Amniotic stem cell (primary cell): ENCODE measurements at regions not wholly inside any gene's neighbourhood (a gene's known extent, or its start where the extent isn't known, plus 50 kb on each side); places are given as distances from the start of the nearest gene placed in this dataset.

ENCODE experiments used
- DNase-seq: peaks from one replicate; lab custom pipeline; 2025; lab: John Stamatoyannopoulos, UW

- DNase-seq = no peak
Observed at GRCh38 chr10:30256084-30256483, 93.0 kb downstream of the MTPAP start.

- DNase-seq = no peak
Observed at GRCh38 chr10:30254926-30255325, 94.2 kb downstream of the MTPAP start.

GRCh38 chr10:30248728-30249127 lies 100.3 kb downstream of the MTPAP start:
- no peak for DNase-seq

DNA sequence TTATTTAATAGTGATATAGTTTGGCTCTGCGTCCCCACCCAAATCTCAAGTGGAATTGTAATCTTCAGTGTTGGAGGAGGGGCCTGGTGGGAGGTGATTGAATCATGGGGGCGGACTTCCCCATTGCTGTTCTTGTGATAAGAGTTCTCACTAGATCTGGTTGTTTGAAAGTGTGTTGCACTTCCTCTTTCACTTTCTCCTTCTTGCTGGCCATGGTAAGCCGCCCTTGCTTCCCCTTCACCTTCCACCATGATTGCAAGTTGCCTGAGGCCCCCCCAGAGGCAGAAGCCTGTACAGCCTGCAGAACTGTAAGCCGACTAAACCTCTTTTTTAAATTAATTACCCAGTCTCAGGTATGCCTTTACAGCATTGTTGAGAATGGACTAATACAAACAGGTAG lies 101.4 kb downstream of the MTPAP start:
- no peak for DNase-seq

- no peak for DNase-seq
Observed at GRCh38 chr10:30241422-30242110, 107.5 kb downstream of the MTPAP start.

- no peak for DNase-seq
Observed at GRCh38 chr10:30238836-30239235, 110.2 kb downstream of the MTPAP start.

DNA sequence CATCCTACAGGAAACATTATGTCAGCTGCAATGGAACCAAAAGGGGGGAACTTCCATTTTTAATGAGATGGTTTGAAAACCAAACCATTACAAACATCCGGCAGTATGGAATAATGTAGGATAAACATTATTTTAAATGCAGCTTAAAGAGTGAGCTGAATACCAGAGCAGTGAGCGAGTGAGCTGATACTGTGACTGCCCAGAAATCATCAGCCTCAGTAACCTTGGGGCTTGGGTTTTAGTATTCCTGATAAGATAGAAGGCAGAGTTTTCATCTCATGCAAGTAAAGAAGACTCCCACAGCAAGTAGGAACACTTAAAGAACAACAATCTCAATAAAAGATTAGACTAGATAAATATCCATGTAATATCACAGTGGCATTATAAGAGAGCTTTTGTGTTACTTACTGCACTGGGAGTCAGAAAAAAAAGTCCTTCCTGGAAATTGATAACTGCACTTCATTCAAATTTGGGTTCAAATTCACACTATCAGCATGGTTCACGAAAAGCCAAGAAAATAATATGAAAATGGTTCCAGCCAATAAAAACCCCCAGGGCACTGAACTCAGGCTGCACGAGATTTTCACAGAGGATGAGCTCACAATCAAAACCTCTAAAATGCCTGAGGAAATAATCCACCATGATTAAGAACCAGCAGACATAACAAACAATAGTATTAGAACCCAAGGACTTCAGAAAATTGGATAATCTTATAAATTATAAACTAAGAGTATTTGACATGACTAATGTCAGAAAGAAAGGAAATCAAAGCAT lies 115.7 kb downstream of the MTPAP start:
- peak; percentile 7 for DNase-seq

GRCh38 chr10:30231709-30232108 lies 117.4 kb downstream of the MTPAP start:
- DNase-seq = no peak

- no peak for DNase-seq
Observed at GRCh38 chr10:30231071-30231652, 117.9 kb downstream of the MTPAP start.

GRCh38 chr10:30229536-30229935 lies 119.5 kb downstream of the MTPAP start:
- no peak for DNase-seq

- DNase-seq = no peak
Observed at GRCh38 chr10:30228417-30229036, 120.6 kb downstream of the MTPAP start.

DNA sequence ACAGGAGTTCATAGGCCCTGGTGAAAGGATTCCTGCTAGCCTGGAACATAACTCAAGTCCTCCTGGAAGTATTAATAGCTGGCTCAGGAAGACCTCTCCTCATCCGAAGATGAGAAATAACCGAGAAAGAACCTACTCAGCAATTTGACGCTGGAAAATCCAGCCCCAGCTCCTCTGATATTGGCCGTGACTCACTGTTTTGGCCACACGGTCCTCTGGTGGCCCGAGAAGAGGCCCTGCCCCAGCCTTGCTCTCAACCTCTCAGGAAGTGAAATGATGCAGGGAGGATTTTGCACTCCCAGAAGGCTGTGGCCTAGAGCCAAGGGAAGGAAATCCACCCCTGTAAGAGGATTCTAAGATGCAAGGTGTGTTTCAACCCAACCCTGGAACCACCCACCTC lies 121.6 kb downstream of the MTPAP start:
- DNase-seq = no peak

DNA sequence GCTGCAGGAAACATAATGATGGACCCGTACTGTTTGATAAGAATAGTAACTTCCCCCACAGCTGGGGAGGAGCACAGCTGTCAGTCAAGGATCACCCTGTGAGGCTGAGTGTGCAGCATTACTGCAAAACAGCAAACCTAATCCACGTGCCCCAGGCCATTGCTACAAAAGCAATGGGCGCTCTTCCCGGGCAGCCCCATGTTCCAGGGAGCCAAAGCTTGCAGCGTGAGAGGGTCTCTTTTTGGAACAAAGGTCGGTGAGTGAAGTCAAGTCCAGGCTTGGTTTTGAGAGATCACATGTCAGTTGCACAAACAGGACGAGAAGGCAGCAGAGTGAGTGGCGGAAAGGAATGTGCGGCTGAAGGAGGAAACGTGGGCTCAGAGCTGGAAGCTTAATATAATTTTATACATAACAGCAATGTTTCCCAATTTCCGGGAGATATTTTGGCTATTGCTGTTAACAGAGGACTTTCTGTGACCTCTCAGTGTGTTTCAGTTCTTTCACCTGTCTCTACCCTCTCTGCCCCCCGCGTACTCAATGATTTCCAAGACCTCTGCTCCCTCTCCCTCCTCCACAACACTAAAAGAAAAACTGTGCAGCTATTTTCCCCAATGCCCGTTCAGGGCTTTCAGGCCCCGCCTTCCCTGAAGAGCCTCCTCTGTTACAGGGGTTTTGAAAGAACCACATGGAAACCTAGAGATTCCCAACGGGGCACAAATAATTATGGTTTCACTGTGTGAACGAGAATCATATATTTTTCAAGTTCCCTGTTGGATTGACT lies 128.9 kb downstream of the MTPAP start:
- DNase-seq = no peak

- DNase-seq = no peak
Observed at GRCh38 chr10:30216821-30217220, 132.3 kb downstream of the MTPAP start.

- DNase-seq = no peak
Observed at GRCh38 chr10:30215623-30216022, 133.5 kb downstream of the MTPAP start.

DNA sequence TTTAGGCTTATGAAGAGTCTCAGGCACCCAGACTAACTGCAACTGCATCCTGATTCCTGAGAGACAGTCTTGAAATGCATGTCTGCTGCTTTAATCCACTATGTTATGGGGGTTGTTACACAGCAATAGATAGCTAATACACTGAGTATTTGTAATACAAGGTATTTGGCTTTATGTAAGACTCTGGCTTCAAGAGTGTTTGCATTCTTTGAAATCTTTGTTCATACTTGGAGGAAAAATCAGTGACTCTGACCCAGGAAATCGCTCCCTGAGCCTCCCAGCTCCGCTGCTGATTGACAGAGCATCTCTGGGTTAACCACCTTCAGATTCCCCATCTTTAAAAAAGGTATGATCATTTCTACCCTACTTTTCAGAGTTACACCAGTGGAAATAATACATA lies 133.9 kb downstream of the MTPAP start:
- DNase-seq = no peak

GRCh38 chr10:30210296-30210695 lies 138.8 kb downstream of the MTPAP start:
- DNase-seq = no peak

- no peak for DNase-seq
Observed at GRCh38 chr10:30208330-30208729, 140.7 kb downstream of the MTPAP start.

DNA sequence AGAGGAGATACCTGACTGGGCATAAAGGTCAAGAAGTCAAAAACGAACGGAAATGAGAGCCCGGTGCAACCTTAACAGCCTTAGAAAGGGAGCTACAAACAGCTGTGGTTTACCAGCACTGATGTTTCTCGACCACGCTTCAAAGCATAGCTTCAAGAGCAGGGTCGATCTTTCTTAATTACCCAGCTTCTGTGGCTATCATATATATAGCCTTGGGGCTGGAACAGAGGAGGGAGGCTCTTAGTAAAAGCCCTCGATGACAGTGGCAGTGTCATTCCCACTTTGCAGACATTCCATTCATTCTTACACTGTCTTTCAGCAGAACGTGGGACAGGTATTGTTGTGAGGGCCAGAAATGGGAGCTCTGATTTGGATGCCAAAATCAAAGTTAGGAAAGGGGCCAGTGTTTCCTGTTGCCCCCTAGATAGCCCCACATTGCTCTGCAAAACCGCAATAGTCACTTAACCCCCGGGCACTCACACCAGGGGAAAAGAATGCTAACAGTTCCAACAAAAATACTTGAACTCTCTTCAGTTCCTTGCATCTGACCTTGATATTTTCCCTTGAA lies 141.5 kb downstream of the MTPAP start:
- no peak for DNase-seq

GRCh38 chr10:30200017-30200415 lies 140.6 kb upstream of the JCAD start:
- DNase-seq = no peak

- no peak for DNase-seq
Observed at GRCh38 chr10:30199376-30200016, 140.1 kb upstream of the JCAD start.
